Uterus (tissue), 2 donors: ENCODE measurements at regions not wholly inside any gene's neighbourhood (a gene's known extent, or its start where the extent isn't known, plus 50 kb on each side); places are given as distances from the start of the nearest gene placed in this dataset.

Experiments
- POLR2A ChIP-seq, 2 donors: fragments of 450-650 bp; IDR thresholded peaks; one replicate each; pipeline ENCODE4 v1.6.1; 2016; ENCODE audit warnings: antibody characterized with exemption in 2 of 2, mild to moderate bottlenecking in 1 of 2, moderate library complexity in 1 of 2
- TF ChIP-seq, protein P1 (sequence below), 4 experiments: fragments of 200-600 bp in 2 of 4; fragments of 450-650 bp in 2 of 4; sonication (generic) in 2 of 4; IDR thresholded peaks; one replicate each; pipeline ENCODE4 v1.5.1; 2016 to 2019; ENCODE audit warnings: antibody characterized with exemption in 4 of 4, mild to moderate bottlenecking in 2 of 4, moderate library complexity in 1 of 4

DNA sequence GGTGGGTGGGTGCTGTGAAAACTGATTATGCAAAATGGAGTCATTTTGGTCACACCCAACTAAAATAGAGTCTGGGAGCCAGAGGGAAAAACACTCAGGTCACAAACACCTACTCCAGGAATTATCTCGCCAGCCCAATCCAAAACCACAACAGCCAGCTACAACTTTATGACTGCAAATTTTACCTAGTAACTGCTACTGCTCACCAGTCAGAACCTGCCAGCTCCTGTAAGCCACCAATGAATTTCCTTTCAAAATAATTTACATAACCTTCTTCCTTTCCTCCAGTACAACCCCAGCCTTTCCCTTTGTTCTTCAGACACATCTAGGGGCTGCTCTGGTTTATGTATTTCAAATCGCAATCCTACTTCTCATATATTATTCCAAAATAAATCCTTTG lies 52.6 kb upstream of the DYNLRB2 start:
- TF ChIP-seq, protein P1, sequence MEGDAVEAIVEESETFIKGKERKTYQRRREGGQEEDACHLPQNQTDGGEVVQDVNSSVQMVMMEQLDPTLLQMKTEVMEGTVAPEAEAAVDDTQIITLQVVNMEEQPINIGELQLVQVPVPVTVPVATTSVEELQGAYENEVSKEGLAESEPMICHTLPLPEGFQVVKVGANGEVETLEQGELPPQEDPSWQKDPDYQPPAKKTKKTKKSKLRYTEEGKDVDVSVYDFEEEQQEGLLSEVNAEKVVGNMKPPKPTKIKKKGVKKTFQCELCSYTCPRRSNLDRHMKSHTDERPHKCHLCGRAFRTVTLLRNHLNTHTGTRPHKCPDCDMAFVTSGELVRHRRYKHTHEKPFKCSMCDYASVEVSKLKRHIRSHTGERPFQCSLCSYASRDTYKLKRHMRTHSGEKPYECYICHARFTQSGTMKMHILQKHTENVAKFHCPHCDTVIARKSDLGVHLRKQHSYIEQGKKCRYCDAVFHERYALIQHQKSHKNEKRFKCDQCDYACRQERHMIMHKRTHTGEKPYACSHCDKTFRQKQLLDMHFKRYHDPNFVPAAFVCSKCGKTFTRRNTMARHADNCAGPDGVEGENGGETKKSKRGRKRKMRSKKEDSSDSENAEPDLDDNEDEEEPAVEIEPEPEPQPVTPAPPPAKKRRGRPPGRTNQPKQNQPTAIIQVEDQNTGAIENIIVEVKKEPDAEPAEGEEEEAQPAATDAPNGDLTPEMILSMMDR (IDR thresholded peaks at IDR 0.05), result no peak
- no peak for TF ChIP-seq POLR2A (IDR thresholded peaks at IDR 0.05)
